KOPT-K1 (cell line): ENCODE measurements at regions not wholly inside any gene's neighbourhood (a gene's known extent, or its start where the extent isn't known, plus 50 kb on each side); places are given as distances from the start of the nearest gene placed in this dataset.
"Not testable (repeated sequence)": the region's sequence is repeated elsewhere in the genome, so short reads cannot be mapped to it uniquely, and the experiment has no call there.

Experiments used
- H3K27ac ChIP-seq: fragments of 200-600 bp; sonication (generic); 2 replicates; pipeline ENCODE4 v1.5.1; 2016; ENCODE audit warnings: antibody characterized with exemption, mild to moderate bottlenecking, low read depth, low read length; ENCODE audit not compliant: poor library complexity, severe bottlenecking
- H3K36me3 ChIP-seq: fragments of 200-600 bp; sonication (generic); 2 replicates; pipeline ENCODE4 v1.5.1; 2017; ENCODE audit warnings: antibody characterized with exemption, mild to moderate bottlenecking, low read length, moderate library complexity; ENCODE audit not compliant: insufficient read depth
- H3K9me3 ChIP-seq: fragments of 200-600 bp; sonication (generic); 2 replicates; pipeline ENCODE4 v1.5.1; 2017; ENCODE audit warnings: antibody characterized with exemption, low read length, mild to moderate bottlenecking; ENCODE audit not compliant: insufficient read depth, poor library complexity, severe bottlenecking

DNA sequence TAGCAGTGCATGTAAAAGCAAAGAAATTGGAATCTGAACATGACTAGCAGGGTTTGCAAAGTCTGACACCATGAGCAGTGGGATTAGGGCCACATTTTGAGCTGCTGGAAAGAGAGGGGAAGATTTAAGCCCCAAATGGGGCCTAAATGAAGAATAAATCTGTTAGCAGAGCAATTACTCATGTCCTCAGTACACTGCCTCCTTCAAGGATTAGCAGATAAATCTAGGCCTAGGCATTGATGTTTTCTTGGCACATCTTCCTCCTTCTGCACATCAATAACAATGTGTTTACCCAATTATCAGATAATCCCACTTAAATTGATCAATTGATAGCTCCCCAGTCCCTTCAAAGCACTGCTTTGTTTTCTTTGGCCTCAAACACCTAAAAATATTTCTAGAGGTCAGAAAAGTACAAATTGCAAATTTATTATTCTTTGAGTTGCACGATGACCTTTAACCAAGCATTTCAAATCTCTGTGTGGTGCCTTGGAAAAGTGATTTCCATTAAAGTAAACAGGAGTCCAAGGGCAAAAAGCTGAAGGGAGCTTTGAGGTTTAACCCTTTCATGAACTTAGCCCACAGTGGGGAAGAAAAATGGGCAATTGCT lies 514.7 kb upstream of the CHORDC1 start:
- H3K27ac ChIP-seq, result no peak overlapping the region
- H3K36me3 ChIP-seq, result no peaks in the 10 kb centered on the region
- H3K9me3 ChIP-seq, result no peaks in the 10 kb centered on the region

DNA sequence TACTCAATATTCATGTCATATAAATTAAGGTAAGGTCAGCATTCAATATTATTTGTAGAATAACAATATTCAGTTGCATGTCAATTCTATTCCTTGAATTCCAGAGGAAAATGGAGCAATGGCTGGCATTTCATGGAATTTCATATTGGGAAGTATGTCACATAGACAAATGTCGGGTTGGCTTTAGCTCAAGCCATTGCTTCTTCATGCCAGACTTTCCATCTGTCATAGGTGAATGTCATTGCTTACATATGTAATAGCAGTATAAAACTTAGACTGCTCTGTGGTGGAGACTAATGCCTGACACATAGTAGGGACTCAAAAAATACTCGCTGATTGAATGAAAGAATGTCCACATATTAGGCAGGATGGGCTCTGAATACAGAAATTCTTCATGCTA lies 509.6 kb upstream of the CHORDC1 start:
- Histone ChIP-seq H3K27ac (no peak overlapping the region), H3K36me3 (no peaks in the 10 kb centered on the region), H3K9me3 (no peaks in the 10 kb centered on the region)

DNA sequence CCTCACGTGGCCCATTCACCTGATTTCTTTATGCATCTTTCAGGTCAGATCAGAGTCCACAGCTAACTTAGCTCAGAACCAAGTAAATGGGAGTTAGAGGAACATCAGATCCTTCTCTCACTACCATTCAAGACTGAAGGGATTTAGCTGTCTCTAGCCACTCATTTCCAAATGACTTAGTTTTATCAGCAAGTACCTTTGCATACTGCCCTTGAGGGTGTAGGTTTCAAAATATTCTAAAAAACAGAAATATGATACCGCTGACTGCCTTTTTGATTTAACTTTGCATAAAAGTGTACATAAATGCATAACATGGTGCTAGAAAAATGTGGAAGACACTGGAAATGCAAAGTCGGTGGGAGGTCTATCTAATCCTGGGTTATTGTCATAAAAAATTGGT lies 500.6 kb upstream of the CHORDC1 start:
- no peaks in the 10 kb centered on the region for H3K9me3 ChIP-seq

DNA sequence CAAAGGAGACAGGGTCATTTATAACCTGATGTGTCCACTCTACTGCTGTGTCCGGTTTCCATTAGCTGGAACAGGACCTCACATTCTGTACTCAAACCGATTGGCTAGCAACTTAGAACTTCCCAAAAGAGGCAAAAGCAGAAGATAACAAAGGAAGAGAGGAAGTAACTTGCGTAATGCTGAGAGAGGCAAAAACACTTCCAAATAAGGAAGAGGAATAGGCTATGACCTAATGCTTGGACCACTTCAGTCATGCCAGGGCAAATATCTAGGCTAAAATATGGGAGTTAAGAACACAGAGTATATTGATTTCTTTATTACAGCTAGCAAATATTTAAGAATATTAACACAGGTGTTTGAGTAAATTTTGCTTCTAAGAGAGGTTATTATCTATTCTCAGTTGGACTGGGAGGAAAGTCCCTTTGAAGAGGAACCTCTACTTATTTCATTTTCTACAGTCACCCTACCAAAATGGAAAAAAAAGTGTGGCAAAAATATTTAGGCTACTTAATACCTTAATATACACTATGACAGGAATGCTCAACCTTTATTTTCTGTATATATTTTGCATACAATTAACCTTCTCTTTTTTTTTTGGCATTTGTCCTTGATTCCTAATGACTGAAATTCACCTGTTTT lies 499.8 kb upstream of the CHORDC1 start:
- H3K27ac ChIP-seq, result no peak overlapping the region
- no peaks in the 10 kb centered on the region for H3K9me3 ChIP-seq
- no peaks in the 10 kb centered on the region for H3K36me3 ChIP-seq

More for the DNA sequence above, 500.6 kb upstream of the CHORDC1 start:
- H3K36me3 ChIP-seq, result no peaks in the 10 kb centered on the region
- H3K27ac ChIP-seq, result no peak overlapping the region

DNA sequence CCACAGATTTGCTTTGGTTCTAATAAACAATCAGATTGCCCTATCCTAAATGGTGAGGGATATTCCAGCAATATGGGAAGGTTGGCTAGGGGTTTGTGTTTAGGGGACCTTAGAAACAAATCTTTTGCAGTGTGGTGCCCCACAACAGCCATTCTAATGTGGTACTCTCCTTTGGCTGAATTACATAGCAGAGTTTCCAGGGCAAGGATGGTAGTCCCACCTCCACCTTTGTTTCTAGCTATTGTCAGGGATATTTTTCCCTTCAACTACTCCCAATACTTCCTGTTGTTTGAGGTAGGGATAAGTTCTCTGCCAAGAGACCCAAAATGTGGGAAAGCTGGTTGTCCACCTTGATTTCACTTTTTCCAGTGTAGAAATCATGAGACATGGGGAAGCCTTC lies 494.7 kb upstream of the CHORDC1 start:
- no peaks in the 10 kb centered on the region for H3K9me3 ChIP-seq
- no peak overlapping the region for H3K27ac ChIP-seq
- no peaks in the 10 kb centered on the region for H3K36me3 ChIP-seq

DNA sequence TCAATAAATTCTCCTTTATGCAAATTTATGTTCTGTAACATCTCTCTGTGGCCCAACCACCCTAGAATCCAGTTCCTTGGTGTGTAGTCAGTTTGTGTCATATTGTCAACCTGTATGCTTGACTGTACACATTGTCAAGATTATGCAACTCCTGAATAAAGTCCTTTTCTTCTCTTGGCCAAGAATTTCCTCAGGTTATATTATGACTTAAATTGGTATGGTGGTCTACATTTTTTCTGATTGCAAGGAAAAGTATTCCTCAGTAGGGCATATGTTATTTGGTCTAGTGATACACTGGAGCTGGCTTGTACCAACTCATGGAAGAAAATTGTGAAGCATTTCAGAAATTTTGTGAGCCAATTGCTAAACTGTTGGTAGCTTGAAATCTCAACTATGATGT lies 482.8 kb upstream of the CHORDC1 start:
- Histone ChIP-seq H3K36me3 (no peaks in the 10 kb centered on the region), H3K27ac (no peak overlapping the region), H3K9me3 (no peaks in the 10 kb centered on the region)

DNA sequence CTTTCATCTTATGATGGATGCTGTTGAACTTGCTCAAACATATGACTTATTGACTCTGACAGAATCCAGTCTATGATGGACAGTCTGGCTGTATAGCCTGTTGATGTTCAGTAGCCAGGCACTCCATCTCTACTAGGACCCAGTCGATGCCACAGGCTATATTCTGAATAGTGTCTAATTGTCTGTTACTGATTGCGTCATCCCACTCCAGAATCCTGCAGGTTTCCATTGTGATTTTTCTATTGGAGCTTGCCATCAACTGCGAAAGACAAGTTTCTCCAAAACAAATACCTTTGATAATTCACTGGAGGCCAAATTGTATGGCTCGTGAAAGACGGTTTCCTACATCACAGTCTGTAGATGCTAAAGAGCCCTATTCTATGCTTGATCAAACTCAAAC lies 481.7 kb upstream of the CHORDC1 start:
- no peaks in the 10 kb centered on the region for H3K9me3 ChIP-seq
- H3K27ac ChIP-seq, result no peak overlapping the region
- no peaks in the 10 kb centered on the region for H3K36me3 ChIP-seq

DNA sequence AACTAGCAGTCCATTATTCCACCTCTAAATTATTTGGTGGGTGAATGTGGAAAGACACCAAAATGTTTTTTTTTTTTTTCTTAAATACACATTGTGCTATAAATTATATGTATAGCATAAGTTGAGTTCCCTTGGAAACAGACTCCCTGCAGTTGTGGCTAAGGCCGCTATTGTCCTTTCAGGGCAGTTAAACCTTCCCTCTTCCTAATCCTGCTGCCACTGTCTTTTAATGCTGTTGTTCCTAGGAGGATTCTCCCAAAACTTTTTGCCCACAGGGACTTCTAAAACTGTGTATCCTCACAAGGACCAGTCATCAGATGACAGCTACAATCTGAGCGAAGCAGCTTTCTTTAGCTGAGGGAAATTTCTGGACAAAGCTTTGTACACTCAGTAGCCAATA lies 478.9 kb upstream of the CHORDC1 start:
- H3K27ac ChIP-seq, result no peak overlapping the region

DNA sequence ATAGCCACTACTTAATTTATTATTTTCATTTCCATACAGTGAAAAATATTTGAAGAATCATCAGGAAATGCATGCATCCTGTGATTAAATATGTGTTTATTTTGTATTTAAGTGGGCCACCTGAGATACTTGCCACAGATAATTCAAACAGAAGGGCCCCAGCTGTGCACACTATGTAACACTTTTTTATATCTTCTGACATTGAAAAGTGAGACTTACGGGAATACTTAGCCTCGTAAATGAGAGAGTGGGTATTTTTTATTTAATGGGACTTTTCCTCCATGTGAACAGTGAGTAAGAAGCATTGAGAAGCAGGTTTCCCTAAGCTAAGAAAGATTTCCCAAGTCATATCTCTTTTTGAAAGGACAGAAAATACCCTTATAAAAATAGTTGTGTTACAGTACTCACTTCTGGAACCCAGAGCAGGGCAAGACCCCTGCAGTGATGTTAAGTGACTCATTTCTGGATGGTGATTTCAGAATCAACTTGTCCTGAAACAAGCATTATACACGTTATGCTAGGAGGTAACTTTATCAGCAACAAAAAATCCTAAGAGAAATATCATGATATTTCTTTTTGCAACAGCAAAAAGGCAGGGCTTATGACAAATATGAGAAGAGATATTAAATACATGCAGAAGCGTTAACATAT lies 478.1 kb upstream of the CHORDC1 start:
- Histone ChIP-seq H3K9me3 (no peaks in the 10 kb centered on the region), H3K27ac (no peak overlapping the region), H3K36me3 (no peaks in the 10 kb centered on the region)

More for the DNA sequence above, 478.9 kb upstream of the CHORDC1 start:
- no peaks in the 10 kb centered on the region for H3K36me3 ChIP-seq
- H3K9me3 ChIP-seq, result no peaks in the 10 kb centered on the region

DNA sequence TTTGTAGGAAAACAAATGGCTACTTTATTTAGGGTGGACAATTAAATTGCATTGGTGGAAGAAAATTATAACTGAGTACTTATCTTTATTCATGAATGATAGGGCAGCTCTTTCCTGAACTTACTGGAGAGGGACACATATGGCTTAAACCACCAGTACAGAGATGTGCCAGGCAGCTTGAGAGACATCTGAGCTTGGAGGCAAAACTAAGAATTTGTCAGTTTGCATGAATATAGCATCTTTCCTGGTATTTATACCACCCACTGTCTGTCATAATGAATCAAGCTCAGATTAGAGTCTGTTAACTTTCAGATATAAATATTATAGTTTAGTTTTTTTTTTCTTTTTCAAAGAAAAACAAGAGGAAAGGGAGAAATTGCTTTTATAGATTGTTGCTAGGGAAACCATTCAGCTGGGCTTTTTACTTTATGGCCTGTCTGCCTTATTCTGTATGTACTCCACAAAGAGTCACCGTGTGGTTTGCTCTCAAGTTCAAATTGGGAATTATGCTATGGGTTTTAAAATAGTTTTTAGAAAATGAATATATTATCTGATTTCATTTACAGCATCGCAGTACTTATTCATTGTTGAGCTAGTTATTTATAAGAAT lies 477.0 kb upstream of the CHORDC1 start:
- no peak overlapping the region for H3K27ac ChIP-seq
- no peaks in the 10 kb centered on the region for H3K36me3 ChIP-seq
- no peaks in the 10 kb centered on the region for H3K9me3 ChIP-seq

DNA sequence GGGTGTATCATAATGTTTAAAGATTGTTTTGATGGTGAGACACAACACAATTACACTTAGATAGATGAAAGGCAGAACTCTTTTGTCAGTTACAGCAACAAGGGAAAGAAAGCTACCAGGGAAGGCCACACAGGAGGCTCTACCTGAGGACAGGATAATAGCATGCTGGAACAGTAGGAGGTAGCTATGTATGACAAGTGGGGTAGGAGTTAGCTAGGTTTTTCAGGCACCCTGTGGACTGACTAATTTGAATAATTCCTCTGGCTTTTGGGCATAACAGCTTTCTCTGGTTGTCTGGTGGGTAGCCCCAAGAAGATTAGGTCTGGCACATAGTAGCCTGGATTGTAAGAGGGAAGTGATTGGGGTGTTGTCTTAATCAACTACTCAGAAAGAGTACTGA lies 475.4 kb upstream of the CHORDC1 start:
- Histone ChIP-seq H3K36me3 (no peaks in the 10 kb centered on the region), H3K9me3 (no peaks in the 10 kb centered on the region), H3K27ac (no peak overlapping the region)

DNA sequence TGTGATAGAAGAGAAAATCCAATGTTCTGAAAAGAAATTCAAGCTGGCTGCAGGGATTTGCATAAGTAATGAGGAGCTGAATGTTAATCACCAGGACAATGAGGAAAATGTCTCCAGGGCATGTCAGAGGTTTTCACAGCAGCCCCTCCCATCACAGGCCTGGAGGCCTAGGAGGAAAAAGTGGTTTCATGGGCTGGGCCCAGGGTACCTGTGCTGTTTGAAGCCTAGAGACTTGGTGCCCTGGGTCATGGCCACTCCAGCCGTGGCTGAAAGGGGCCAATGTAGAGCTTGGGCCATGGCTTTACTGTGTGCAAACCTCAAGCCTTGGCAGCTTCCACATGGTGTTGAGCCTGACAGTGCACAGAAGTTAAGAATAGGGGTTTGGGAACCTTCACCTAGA lies 452.6 kb upstream of the CHORDC1 start:
- not testable (repeated sequence) for H3K36me3 ChIP-seq, H3K27ac ChIP-seq, H3K9me3 ChIP-seq

DNA sequence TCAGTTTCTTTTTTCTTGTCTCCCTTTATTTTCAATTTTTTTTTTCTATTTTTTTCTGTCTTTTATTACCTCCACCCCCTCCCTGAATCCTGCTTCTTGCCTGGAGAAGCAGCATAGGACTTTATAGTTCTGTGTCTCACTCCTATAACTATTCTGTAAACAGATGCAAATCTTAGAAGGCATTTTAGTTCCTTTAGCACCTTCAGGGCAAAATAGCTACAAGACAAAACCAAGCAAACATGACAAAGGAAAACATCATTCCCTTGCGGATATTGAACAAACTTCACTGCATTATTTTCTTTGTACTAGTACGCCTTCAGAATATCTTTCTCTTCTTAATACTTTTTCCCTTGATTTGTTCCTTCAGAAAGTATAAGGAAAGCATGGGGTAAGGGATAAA lies 446.2 kb upstream of the CHORDC1 start:
- no peaks in the 10 kb centered on the region for H3K36me3 ChIP-seq
- no peak overlapping the region for H3K27ac ChIP-seq
- no peaks in the 10 kb centered on the region for H3K9me3 ChIP-seq

DNA sequence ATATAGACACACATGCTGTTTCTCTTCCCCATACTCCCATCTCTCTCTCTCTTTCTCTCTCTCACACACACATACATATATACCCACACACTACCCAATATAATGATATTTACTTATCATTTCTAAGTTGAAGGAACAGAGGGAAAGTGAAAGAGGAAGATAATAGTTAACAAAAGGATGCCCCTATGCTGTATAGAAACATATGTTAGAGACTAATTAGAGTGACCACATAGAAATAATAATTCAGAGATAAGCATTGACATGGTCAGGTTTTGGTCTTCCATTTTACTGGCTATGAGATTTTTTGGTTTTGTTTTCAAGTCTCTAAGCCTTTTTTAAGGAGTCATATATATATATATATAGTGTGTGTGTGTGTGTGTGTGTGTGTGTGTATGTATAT lies 445.7 kb upstream of the CHORDC1 start:
- H3K9me3 ChIP-seq, result no peaks in the 10 kb centered on the region
- no peak overlapping the region for H3K27ac ChIP-seq
- H3K36me3 ChIP-seq, result no peaks in the 10 kb centered on the region

DNA sequence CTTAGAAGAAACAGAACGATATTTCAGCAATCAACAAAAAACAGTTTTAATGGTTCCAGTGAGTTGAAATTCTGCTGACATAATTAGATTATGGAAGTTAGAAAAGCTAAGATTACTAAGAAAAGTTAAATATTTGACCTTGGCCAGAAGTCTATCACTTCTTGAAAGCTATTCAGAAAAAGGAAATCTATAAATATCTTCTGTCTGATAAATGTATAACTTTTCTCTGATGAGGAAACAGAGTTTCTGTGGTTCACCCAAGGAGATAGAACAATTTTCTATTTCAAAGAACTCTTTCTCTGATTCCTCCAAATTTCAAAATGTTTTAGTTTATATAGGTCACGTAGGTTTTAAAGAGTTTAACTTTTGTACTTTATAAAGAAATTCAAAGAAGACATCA lies 438.4 kb upstream of the CHORDC1 start:
- H3K36me3 ChIP-seq, result no peaks in the 10 kb centered on the region
- H3K9me3 ChIP-seq, result no peaks in the 10 kb centered on the region
- no peak overlapping the region for H3K27ac ChIP-seq
